ENCODE measurements at regions not wholly inside any gene's neighbourhood (a gene's known extent, or its start where the extent isn't known, plus 50 kb on each side); places are given as distances from the start of the nearest gene placed in this dataset.

GRCh38 chr4:13201241-13201640 lies 282.9 kb downstream of the RAB28 start:
- no peak for DNase-seq
- Histone ChIP-seq H3K4me3 (no peak overlapping the region), H3K27me3 (no peaks in the 10 kb centered on the region), H3K4me1 (no peaks in the 10 kb centered on the region), H3K36me3 (no peaks in the 10 kb centered on the region), H3K9me3 (no peaks in the 10 kb centered on the region), H3K27ac (no peak overlapping the region)
- intact Hi-C loops (cut with DNase I; ENCODE audit: low total_unique reads): no loop called here
- no peak for TF ChIP-seq POLR2A (IDR thresholded peaks at IDR 0.05)

GRCh38 chr4:13196721-13197120 lies 287.4 kb downstream of the RAB28 start:
- TF ChIP-seq POLR2A (IDR thresholded peaks at IDR 0.05) (no peak), CTCF (IDR thresholded peaks at IDR 0.05) (no peak)
- DNase-seq: no peak

GRCh38 chr4:13193662-13194061 lies 290.5 kb downstream of the RAB28 start:
- no peak overlapping the region for H3K27ac ChIP-seq
- DNase-seq: no peak
- H3K36me3 ChIP-seq: no peaks in the 10 kb centered on the region
- intact Hi-C loops (cut with DNase I; ENCODE audit: low total_unique reads): no loop called here
- H3K4me3 ChIP-seq: no peak overlapping the region
- no peaks in the 10 kb centered on the region for H3K9me3 ChIP-seq
- H3K27me3 ChIP-seq: no peaks in the 10 kb centered on the region
- no peaks in the 10 kb centered on the region for H3K4me1 ChIP-seq
- TF ChIP-seq POLR2A (IDR thresholded peaks at IDR 0.05) (no peak), CTCF (IDR thresholded peaks at IDR 0.05) (no peak)

More at GRCh38 chr4:13196721-13197120, 287.4 kb downstream of the RAB28 start:
- no peaks in the 10 kb centered on the region for H3K36me3 ChIP-seq
- no peaks in the 10 kb centered on the region for H3K27me3 ChIP-seq
- H3K4me1 ChIP-seq: no peaks in the 10 kb centered on the region
- no peak overlapping the region for H3K4me3 ChIP-seq
- intact Hi-C loops (cut with DNase I; ENCODE audit: low total_unique reads): no loop called here
- no peaks in the 10 kb centered on the region for H3K9me3 ChIP-seq
- H3K27ac ChIP-seq: no peak overlapping the region

GRCh38 chr4:13190093-13190721 lies 293.9 kb downstream of the RAB28 start:
- Histone ChIP-seq H3K4me3 (no peak overlapping the region), H3K36me3 (no peaks in the 10 kb centered on the region), H3K27me3 (no peaks in the 10 kb centered on the region), H3K27ac (no peak overlapping the region), H3K9me3 (no peaks in the 10 kb centered on the region), H3K4me1 (no peaks in the 10 kb centered on the region)
- TF ChIP-seq POLR2A (IDR thresholded peaks at IDR 0.05): no peak
- TF ChIP-seq CTCF (IDR thresholded peaks at IDR 0.05): no peak
- intact Hi-C loops (cut with DNase I; ENCODE audit: low total_unique reads): no loop called here
- no peak for DNase-seq

- intact Hi-C loops (cut with DNase I; ENCODE audit: low total_unique reads): no loop called here
- no peak overlapping the region for H3K27ac ChIP-seq
- DNase-seq: no peak
- H3K4me1 ChIP-seq: no peaks in the 10 kb centered on the region
- no peaks in the 10 kb centered on the region for H3K9me3 ChIP-seq
- H3K4me3 ChIP-seq: no peak overlapping the region
- no peak for TF ChIP-seq CTCF (IDR thresholded peaks at IDR 0.05)
- no peaks in the 10 kb centered on the region for H3K27me3 ChIP-seq
- H3K36me3 ChIP-seq: no peaks in the 10 kb centered on the region
Measured at GRCh38 chr4:13184199-13184598, 299.9 kb downstream of the RAB28 start.

GRCh38 chr4:13182133-13182532 lies 302.0 kb downstream of the RAB28 start:
- Histone ChIP-seq H3K4me3 (no peak overlapping the region), H3K36me3 (no peaks in the 10 kb centered on the region), H3K9me3 (no peaks in the 10 kb centered on the region), H3K27me3 (no peaks in the 10 kb centered on the region), H3K27ac (no peak overlapping the region), H3K4me1 (no peaks in the 10 kb centered on the region)
- intact Hi-C loops (cut with DNase I; ENCODE audit: low total_unique reads): no loop called here
- no peak for DNase-seq
- no peak for TF ChIP-seq POLR2A (IDR thresholded peaks at IDR 0.05)
- no peak for TF ChIP-seq CTCF (IDR thresholded peaks at IDR 0.05)
